ENCODE measurements at regions not wholly inside any gene's neighbourhood (a gene's known extent, or its start where the extent isn't known, plus 50 kb on each side); places are given as distances from the start of the nearest gene placed in this dataset.

DNA sequence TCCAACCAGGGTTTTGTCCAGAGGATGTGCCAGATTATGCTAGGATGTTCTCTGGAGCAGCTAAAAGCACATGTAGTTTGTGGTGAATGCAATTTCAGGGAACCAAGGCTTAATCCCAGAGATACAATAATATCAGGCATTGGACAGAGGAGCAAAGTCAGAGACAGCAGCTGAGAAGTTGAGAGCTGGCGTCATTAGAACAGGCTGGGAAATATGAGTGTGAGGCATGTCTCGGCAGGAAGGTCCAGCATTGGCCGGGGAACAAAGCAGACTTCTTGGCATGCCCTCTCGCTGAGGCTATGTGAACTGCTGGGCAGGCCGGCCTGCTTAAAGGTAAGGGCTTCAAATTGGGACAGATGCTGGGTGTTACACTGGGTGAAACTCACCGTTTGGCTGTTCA lies 125.4 kb downstream of the CAND1 start:
- Histone ChIP-seq H3K9me3 (replicated peaks in 1 of 11) (no peaks in the 10 kb centered on the region), H3K4me2 (no peak overlapping the region), H3K9ac (no peak overlapping the region), H3K4me3 (no peak overlapping the region), H3K4me1 (peaks cover 0 to 4% (median 0%) of the 10 kb centered on the region in 10 experiments; a peak in 2 of 20 replicates), H3K27ac (no peak overlapping the region), H3K36me3 (no peaks in the 10 kb centered on the region), H4K20me1 (no peaks in the 10 kb centered on the region), H3K27me3 (no peaks in the 10 kb centered on the region)
- TF ChIP-seq Cebpa-rat (IDR thresholded peaks at IDR 0.05): no peak

DNA sequence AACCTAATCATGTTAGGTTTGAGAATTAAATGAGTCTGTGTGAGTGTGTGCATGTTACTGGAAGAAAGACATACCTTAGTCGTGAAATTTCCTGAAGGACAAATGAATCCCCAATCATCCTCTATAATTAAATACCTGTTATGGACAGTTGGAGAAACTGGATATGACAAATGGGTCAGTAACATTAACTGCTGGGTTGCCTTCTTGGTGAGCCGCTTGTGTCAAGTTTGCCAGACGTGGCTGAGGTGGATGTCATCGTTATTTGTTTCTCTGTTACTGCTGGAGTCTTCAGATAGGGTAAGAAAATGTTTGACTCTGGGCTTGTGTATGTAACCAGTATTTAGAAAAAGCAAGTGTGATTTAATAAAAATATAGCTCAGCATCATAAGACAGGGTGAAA lies 131.6 kb downstream of the CAND1 start:
- H3K4me2 ChIP-seq: no peak overlapping the region
- H3K4me1 ChIP-seq: peaks cover 0 to 4% (median 0%) of the 10 kb centered on the region in 10 experiments; a peak in 2 of 20 replicates
- peaks cover 11 to 12% (median 12%) of the 10 kb centered on the region in 11 experiments for H3K9me3 ChIP-seq (replicated peaks in 1 of 11)
- no peaks in the 10 kb centered on the region for H3K36me3 ChIP-seq
- TF ChIP-seq Cebpa-rat (IDR thresholded peaks at IDR 0.05): no peak
- no peaks in the 10 kb centered on the region for H3K27me3 ChIP-seq
- H4K20me1 ChIP-seq: no peaks in the 10 kb centered on the region
- H3K4me3 ChIP-seq: no peak overlapping the region
- no peak overlapping the region for H3K27ac ChIP-seq
- H3K9ac ChIP-seq: no peak overlapping the region

DNA sequence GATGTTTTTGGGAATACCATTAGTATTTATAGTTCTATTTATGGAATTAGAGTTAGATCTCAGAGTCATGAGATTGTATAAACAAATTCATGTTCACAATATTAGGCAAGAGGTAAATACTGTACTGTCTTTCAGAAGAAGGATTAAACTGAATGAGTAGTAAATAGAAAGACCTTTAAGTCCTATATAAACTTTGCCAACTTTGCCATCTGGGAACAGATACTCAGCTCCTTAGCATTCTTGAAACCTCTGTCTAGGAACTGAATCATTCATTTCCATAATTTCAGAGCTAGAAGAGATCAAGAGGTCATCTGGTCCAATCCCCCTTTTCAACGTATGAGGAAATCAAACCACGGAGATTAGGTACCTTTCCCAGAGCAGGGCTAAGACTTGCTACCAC lies 141.1 kb downstream of the CAND1 start:
- Histone ChIP-seq H3K27ac (no peak overlapping the region), H3K4me2 (no peak overlapping the region), H3K27me3 (no peaks in the 10 kb centered on the region), H3K4me3 (no peak overlapping the region), H3K36me3 (no peaks in the 10 kb centered on the region), H4K20me1 (no peaks in the 10 kb centered on the region), H3K9me3 (replicated peaks in 1 of 11) (peaks cover 9 to 20% (median 9%) of the 10 kb centered on the region in 11 experiments), H3K9ac (no peak overlapping the region), H3K4me1 (no peaks in the 10 kb centered on the region; a peak in 1 of 20 replicates)
- no peak for TF ChIP-seq Cebpa-rat (IDR thresholded peaks at IDR 0.05)

GRCh38 chr12:67410667-67411067 lies 141.5 kb downstream of the CAND1 start:
- Histone ChIP-seq H3K36me3 (no peaks in the 10 kb centered on the region), H3K4me1 (no peaks in the 10 kb centered on the region; a peak in 1 of 20 replicates), H3K27me3 (no peaks in the 10 kb centered on the region), H4K20me1 (no peaks in the 10 kb centered on the region), H3K4me2 (no peak overlapping the region), H3K27ac (no peak overlapping the region), H3K9me3 (replicated peaks in 1 of 11) (peaks cover 5 to 15% (median 5%) of the 10 kb centered on the region in 11 experiments; a peak in 20 of 22 replicates), H3K9ac (no peak overlapping the region), H3K4me3 (no peak overlapping the region)
- no peak for TF ChIP-seq Cebpa-rat (IDR thresholded peaks at IDR 0.05)

DNA sequence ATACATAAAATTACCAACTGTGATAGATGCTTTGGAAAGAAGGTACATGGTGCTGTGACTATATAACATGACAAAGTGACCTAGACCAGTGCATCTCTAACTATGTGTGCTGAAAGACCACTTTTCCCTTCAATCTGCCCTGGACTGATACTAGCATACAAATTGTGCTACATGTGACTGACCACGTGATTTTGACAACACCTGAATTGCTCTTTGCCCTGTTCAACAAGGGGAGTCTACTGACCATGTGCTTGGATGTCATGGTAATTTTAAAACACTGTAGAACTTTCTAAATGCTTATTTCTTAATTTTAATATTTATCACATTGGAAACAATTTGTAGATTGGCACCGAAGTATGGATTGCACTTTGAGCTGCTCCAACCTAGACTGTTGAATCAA lies 142.4 kb downstream of the CAND1 start:
- no peak overlapping the region for H3K4me3 ChIP-seq
- H4K20me1 ChIP-seq: no peaks in the 10 kb centered on the region
- H3K9ac ChIP-seq: no peak overlapping the region
- H3K27ac ChIP-seq: no peak overlapping the region
- H3K4me2 ChIP-seq: no peak overlapping the region
- no peak for TF ChIP-seq Cebpa-rat (IDR thresholded peaks at IDR 0.05)
- no peaks in the 10 kb centered on the region for H3K27me3 ChIP-seq
- no peaks in the 10 kb centered on the region; a peak in 1 of 20 replicates for H3K4me1 ChIP-seq
- H3K9me3 ChIP-seq (replicated peaks in 1 of 11): peaks cover 0 to 10% (median 0%) of the 10 kb centered on the region in 11 experiments; a peak in 5 of 22 replicates
- no peaks in the 10 kb centered on the region for H3K36me3 ChIP-seq

GRCh38 chr12:67413577-67413976 lies 144.4 kb downstream of the CAND1 start:
- Histone ChIP-seq H3K9me3 (replicated peaks in 1 of 11) (peaks cover 0 to 10% (median 0%) of the 10 kb centered on the region in 11 experiments; a peak in 3 of 22 replicates), H3K9ac (no peak overlapping the region), H3K4me2 (no peak overlapping the region), H4K20me1 (no peaks in the 10 kb centered on the region), H3K27ac (no peak overlapping the region), H3K36me3 (no peaks in the 10 kb centered on the region), H3K4me3 (no peak overlapping the region), H3K27me3 (no peaks in the 10 kb centered on the region), H3K4me1 (no peaks in the 10 kb centered on the region; a peak in 1 of 20 replicates)
- TF ChIP-seq Cebpa-rat (IDR thresholded peaks at IDR 0.05): no peak

GRCh38 chr12:67414011-67414715 lies 145.0 kb downstream of the CAND1 start:
- H3K27me3 ChIP-seq: no peaks in the 10 kb centered on the region
- no peak overlapping the region for H3K4me3 ChIP-seq
- no peak overlapping the region for H3K9ac ChIP-seq
- H4K20me1 ChIP-seq: no peaks in the 10 kb centered on the region
- peaks cover 0 to 10% (median 0%) of the 10 kb centered on the region in 11 experiments; a peak in 3 of 22 replicates for H3K9me3 ChIP-seq (replicated peaks in 1 of 11)
- no peak for TF ChIP-seq Cebpa-rat (IDR thresholded peaks at IDR 0.05)
- H3K4me2 ChIP-seq: no peak overlapping the region
- H3K36me3 ChIP-seq: no peaks in the 10 kb centered on the region
- H3K27ac ChIP-seq: no peak overlapping the region
- no peaks in the 10 kb centered on the region; a peak in 1 of 20 replicates for H3K4me1 ChIP-seq

GRCh38 chr12:67415473-67415872 lies 146.3 kb downstream of the CAND1 start:
- no peak overlapping the region for H3K4me2 ChIP-seq
- H3K9ac ChIP-seq: no peak overlapping the region
- H3K9me3 ChIP-seq (replicated peaks in 1 of 11): peaks cover 0 to 10% (median 0%) of the 10 kb centered on the region in 11 experiments; a peak in 3 of 22 replicates
- H3K4me1 ChIP-seq: no peaks in the 10 kb centered on the region; a peak in 1 of 20 replicates
- no peak for TF ChIP-seq Cebpa-rat (IDR thresholded peaks at IDR 0.05)
- H3K27me3 ChIP-seq: no peaks in the 10 kb centered on the region
- H3K27ac ChIP-seq: no peak overlapping the region
- no peak overlapping the region for H3K4me3 ChIP-seq
- H4K20me1 ChIP-seq: no peaks in the 10 kb centered on the region
- no peaks in the 10 kb centered on the region for H3K36me3 ChIP-seq

- Histone ChIP-seq H3K9me3 (replicated peaks in 1 of 11) (no peaks in the 10 kb centered on the region), H4K20me1 (no peaks in the 10 kb centered on the region), H3K4me1 (no peaks in the 10 kb centered on the region), H3K27ac (no peak overlapping the region), H3K4me2 (no peak overlapping the region), H3K27me3 (no peaks in the 10 kb centered on the region), H3K36me3 (no peaks in the 10 kb centered on the region), H3K9ac (no peak overlapping the region), H3K4me3 (no peak overlapping the region)
- no peak for TF ChIP-seq Cebpa-rat (IDR thresholded peaks at IDR 0.05)
Measured at GRCh38 chr12:67419810-67420209, 150.7 kb downstream of the CAND1 start.

GRCh38 chr12:67420506-67420905 lies 151.3 kb downstream of the CAND1 start:
- Histone ChIP-seq H3K9ac (no peak overlapping the region), H3K27me3 (no peaks in the 10 kb centered on the region)

More at GRCh38 chr12:67420506-67420905, 151.3 kb downstream of the CAND1 start:
- Histone ChIP-seq H3K4me1 (no peaks in the 10 kb centered on the region), H3K4me2 (no peak overlapping the region), H3K36me3 (no peaks in the 10 kb centered on the region), H3K9me3 (replicated peaks in 1 of 11) (no peaks in the 10 kb centered on the region), H3K4me3 (no peak overlapping the region), H3K27ac (no peak overlapping the region), H4K20me1 (no peaks in the 10 kb centered on the region)
- no peak for TF ChIP-seq Cebpa-rat (IDR thresholded peaks at IDR 0.05)
